Embryonic facial prominence (tissue), 1 donor: ENCODE measurements at regions not wholly inside any gene's neighbourhood (a gene's known extent, or its start where the extent isn't known, plus 50 kb on each side); places are given as distances from the start of the nearest gene placed in this dataset.
"Not testable (repeated sequence)": the region's sequence is repeated elsewhere in the genome, so short reads cannot be mapped to it uniquely, and the experiment has no call there.

Source experiments
- DNase-seq: peaks from one replicate; pipeline ENCODE4 v3.0.0-alpha.2; 2016; ENCODE audit errors: extremely low spot score

- no peak for DNase-seq
Measured at GRCh38 chr7:142501434-142501833, 243.6 kb upstream of the PRSS58 start.

GRCh38 chr7:142500366-142500765 is 242.5 kb upstream of the PRSS58 start:
- no peak for DNase-seq

GRCh38 chr7:142499635-142500034 is 241.8 kb upstream of the PRSS58 start:
- DNase-seq = no peak

GRCh38 chr7:142498364-142498763 is 240.5 kb upstream of the PRSS58 start:
- no peak for DNase-seq

- DNase-seq = no peak
Measured at GRCh38 chr7:142496545-142496991, 238.7 kb upstream of the PRSS58 start.

- not testable (repeated sequence) for DNase-seq
Measured at GRCh38 chr7:142495879-142496278, 238.0 kb upstream of the PRSS58 start.

- DNase-seq = not testable (repeated sequence)
Measured at GRCh38 chr7:142495301-142495700, 237.4 kb upstream of the PRSS58 start.

- no peak for DNase-seq
Measured at GRCh38 chr7:142494021-142494420, 236.2 kb upstream of the PRSS58 start.

GRCh38 chr7:142488842-142489241 is 231.0 kb upstream of the PRSS58 start:
- no peak for DNase-seq

GRCh38 chr7:142488036-142488633 is 230.3 kb upstream of the PRSS58 start:
- no peak for DNase-seq

GRCh38 chr7:142487565-142487964 is 229.7 kb upstream of the PRSS58 start:
- DNase-seq = not testable (repeated sequence)

- DNase-seq = no peak
Measured at GRCh38 chr7:142487124-142487523, 229.3 kb upstream of the PRSS58 start.

- DNase-seq = no peak
Measured at GRCh38 chr7:142485617-142486226, 227.9 kb upstream of the PRSS58 start.

GRCh38 chr7:142483659-142484317 is 225.9 kb upstream of the PRSS58 start:
- DNase-seq = no peak

- DNase-seq = no peak
Measured at GRCh38 chr7:142482891-142483658, 225.2 kb upstream of the PRSS58 start.

GRCh38 chr7:142481548-142481947 is 223.7 kb upstream of the PRSS58 start:
- DNase-seq = no peak

GRCh38 chr7:142478479-142479220 is 220.8 kb upstream of the PRSS58 start:
- no peak for DNase-seq

- DNase-seq = not testable (repeated sequence)
Measured at GRCh38 chr7:142477801-142478200, 219.9 kb upstream of the PRSS58 start.

- no peak for DNase-seq
Measured at GRCh38 chr7:142477079-142477651, 219.3 kb upstream of the PRSS58 start.

- DNase-seq = no peak
Measured at GRCh38 chr7:142476077-142476476, 218.2 kb upstream of the PRSS58 start.

- no peak for DNase-seq
Measured at GRCh38 chr7:142471820-142472219, 214.0 kb upstream of the PRSS58 start.

GRCh38 chr7:142470544-142470830 is 212.6 kb upstream of the PRSS58 start:
- no peak for DNase-seq
